SK-N-SH (cell line): ENCODE measurements at regions not wholly inside any gene's neighbourhood (a gene's known extent, or its start where the extent isn't known, plus 50 kb on each side); places are given as distances from the start of the nearest gene placed in this dataset.

Experiments used
- EP300 ChIP-seq, 2 experiments: IDR thresholded peaks; 2 replicates each; pipeline versions ENCODE4 v1.4.0 to v1.6.1; 2012; ENCODE audit warnings: borderline replicate concordance in 1 of 2, low read depth in 1 of 2, low read length in 1 of 2
- NFIC ChIP-seq: IDR thresholded peaks from 2 replicates; pipeline ENCODE4 v1.4.0; 2012; ENCODE audit warnings: borderline replicate concordance
- NRF1 ChIP-seq: IDR thresholded peaks from 2 replicates; pipeline ENCODE4 v1.6.1; 2012; ENCODE audit warnings: low read depth, mild to moderate bottlenecking, low read length
- POLR2AphosphoS5 ChIP-seq: IDR thresholded peaks from 2 replicates; pipeline ENCODE4 v1.6.1; 2012; ENCODE audit warnings: low read depth, low read length
- RAD21 ChIP-seq: IDR thresholded peaks from 2 replicates; pipeline ENCODE4 v1.6.1; 2012; ENCODE audit warnings: mild to moderate bottlenecking, low read length
- RXRA ChIP-seq: IDR thresholded peaks from 2 replicates; pipeline ENCODE4 v1.4.0; 2012; ENCODE audit warnings: low read depth, mild to moderate bottlenecking, borderline replicate concordance
- SIN3A ChIP-seq: IDR thresholded peaks from 2 replicates; pipeline ENCODE4 v1.6.1; 2012; ENCODE audit warnings: low read depth, mild to moderate bottlenecking, low read length, moderate library complexity, borderline replicate concordance
- TAF1 ChIP-seq: IDR thresholded peaks from 2 replicates; pipeline ENCODE4 v1.6.1; 2012; ENCODE audit warnings: low read depth, mild to moderate bottlenecking, low read length, moderate library complexity, borderline replicate concordance
- TEAD4 ChIP-seq: IDR thresholded peaks from 2 replicates; pipeline ENCODE4 v1.4.0; 2012; ENCODE audit warnings: mild to moderate bottlenecking, borderline replicate concordance; ENCODE audit not compliant: insufficient read depth
- YY1 ChIP-seq: IDR thresholded peaks from 2 replicates; pipeline ENCODE4 v1.4.0; 2012; ENCODE audit warnings: low read depth, mild to moderate bottlenecking
- TF ChIP-seq, protein P1 (sequence below): fragments of 200-600 bp; sonication (generic); IDR thresholded peaks from 2 replicates; pipeline ENCODE4 v1.6.1; 2017; ENCODE audit warnings: antibody characterized with exemption, mild to moderate bottlenecking, moderate library complexity
- TF ChIP-seq, protein P2 (sequence below): IDR thresholded peaks from 2 replicates; pipeline ENCODE4 v1.4.0; 2012; ENCODE audit warnings: low read depth, borderline replicate concordance

DNA sequence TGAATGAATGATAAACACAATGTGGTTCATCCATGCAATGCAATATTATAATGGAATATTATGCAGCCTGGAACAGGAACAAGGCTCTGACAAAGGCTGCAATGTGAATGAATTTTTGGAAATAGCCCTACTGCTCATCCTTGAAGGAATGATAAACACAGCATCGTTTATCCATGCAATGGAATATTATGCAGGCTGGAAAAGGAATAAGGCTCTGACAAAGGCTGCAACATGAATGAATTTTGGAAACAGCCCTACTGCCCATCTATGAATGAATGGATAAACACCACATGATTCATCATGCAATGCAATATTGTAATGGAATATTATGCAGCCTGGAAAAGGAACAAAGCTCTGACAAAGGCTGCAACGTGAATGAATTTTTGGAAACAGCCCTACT lies 159.4 kb downstream of the CRLF2 start:
- no peak for TF ChIP-seq TAF1
- no peak for TF ChIP-seq EP300 (IDR thresholded peaks at IDR 0.05; ENCODE audit: borderline replicate concordance in 1 of 2, low read depth in 1 of 2, low read length in 1 of 2)
- no peak for TF ChIP-seq YY1
- no peak for TF ChIP-seq POLR2AphosphoS5
- TF ChIP-seq, protein P1, sequence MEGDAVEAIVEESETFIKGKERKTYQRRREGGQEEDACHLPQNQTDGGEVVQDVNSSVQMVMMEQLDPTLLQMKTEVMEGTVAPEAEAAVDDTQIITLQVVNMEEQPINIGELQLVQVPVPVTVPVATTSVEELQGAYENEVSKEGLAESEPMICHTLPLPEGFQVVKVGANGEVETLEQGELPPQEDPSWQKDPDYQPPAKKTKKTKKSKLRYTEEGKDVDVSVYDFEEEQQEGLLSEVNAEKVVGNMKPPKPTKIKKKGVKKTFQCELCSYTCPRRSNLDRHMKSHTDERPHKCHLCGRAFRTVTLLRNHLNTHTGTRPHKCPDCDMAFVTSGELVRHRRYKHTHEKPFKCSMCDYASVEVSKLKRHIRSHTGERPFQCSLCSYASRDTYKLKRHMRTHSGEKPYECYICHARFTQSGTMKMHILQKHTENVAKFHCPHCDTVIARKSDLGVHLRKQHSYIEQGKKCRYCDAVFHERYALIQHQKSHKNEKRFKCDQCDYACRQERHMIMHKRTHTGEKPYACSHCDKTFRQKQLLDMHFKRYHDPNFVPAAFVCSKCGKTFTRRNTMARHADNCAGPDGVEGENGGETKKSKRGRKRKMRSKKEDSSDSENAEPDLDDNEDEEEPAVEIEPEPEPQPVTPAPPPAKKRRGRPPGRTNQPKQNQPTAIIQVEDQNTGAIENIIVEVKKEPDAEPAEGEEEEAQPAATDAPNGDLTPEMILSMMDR, result no peak
- TF ChIP-seq NFIC, result no peak
- no peak for TF ChIP-seq TEAD4
- no peak for TF ChIP-seq RAD21
- no peak for TF ChIP-seq SIN3A
- TF ChIP-seq, protein P2, sequence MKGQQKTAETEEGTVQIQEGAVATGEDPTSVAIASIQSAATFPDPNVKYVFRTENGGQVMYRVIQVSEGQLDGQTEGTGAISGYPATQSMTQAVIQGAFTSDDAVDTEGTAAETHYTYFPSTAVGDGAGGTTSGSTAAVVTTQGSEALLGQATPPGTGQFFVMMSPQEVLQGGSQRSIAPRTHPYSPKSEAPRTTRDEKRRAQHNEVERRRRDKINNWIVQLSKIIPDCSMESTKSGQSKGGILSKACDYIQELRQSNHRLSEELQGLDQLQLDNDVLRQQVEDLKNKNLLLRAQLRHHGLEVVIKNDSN, result no peak
- no peak for TF ChIP-seq NRF1
- TF ChIP-seq RXRA, result no peak
